ENCODE measurements at regions not wholly inside any gene's neighbourhood (a gene's known extent, or its start where the extent isn't known, plus 50 kb on each side); places are given as distances from the start of the nearest gene placed in this dataset.

DNA sequence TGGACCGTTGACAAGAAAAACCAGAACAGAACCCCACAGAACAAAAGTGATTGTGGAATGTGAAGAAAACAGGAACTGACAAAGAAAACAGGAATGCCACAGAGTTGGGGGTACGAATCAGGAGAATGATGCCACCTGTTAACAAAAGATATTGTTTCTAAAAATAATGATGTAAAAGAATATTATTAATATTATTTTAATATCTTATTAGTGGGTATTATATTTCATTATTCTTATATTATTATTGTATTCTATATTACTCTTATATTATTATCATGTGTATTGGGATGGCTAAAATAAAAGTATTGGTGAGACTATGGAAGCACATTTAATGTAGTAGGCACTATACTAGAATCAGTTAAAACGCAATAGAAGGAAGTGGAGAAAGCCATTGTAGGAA, 659.0 kb upstream of the PCDH15 start:
- TF ChIP-seq CTCF (IDR thresholded peaks at IDR 0.05): no peak
- no peak for TF ChIP-seq POLR2A (IDR thresholded peaks at IDR 0.05)

Data from uterus (tissue), 2 donors.